ENCODE measurements at regions not wholly inside any gene's neighbourhood (a gene's known extent, or its start where the extent isn't known, plus 50 kb on each side); places are given as distances from the start of the nearest gene placed in this dataset.

DNA sequence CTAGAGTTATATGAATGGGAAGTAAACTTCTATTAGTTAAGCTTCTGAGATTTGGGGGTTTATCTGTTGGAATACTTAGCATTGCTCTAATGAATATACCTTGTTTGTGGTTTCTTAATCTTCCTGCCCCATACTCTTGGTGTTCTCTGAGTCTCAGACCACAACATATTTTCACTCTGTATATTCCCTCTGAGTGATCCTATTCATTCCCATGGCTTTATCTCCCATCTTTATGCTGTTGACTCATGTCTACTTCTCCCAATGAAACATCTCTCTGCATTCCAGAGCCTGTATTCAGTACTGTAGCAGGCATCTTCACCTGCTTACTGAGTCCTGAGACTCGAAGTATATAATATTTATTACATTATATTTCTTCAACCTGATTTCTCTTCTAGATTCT lies 283.7 kb upstream of the MAP3K7 start:
- no peak for DNase-seq (ENCODE audit: low read depth)

DNA sequence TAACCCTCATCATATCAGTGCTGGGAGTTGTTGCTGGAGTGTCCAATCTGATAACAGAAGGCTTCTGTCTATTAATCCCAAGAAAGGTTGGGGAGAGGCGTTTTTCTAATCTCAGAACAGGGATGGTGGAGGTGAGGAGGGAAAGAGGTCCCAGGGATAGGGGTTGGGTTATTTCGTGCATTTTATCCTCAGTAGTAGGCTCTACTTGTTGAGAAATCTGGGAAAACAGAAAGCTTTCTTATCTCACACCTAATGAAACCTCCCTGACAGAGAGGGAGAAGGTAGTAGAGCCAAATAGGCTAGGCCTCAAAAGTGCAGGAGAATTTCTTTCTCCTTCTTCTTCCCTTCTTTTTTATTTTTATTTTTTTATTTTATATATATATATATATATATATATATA lies 281.8 kb upstream of the MAP3K7 start:
- no peak for DNase-seq (ENCODE audit: low read depth)

DNA sequence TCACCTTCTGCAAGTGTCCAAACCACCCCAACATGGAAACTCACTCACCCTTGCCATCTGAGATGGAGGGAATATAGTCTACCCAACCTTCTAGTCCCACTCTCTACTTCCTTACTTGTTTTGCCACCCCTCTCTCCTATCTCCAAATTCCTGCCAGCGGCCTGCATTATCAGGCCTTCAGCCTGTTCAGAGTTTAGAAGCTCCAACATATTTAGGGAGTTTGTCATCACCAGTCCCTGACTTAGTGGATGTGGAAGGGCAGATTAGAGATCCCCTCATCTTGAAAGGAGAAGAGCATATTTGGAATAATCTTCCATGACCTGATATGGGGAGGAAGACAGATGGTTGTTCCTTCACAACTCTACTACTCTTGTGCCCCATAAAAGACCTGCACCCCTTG lies 281.4 kb upstream of the MAP3K7 start:
- no peak for DNase-seq (ENCODE audit: low read depth)

DNA sequence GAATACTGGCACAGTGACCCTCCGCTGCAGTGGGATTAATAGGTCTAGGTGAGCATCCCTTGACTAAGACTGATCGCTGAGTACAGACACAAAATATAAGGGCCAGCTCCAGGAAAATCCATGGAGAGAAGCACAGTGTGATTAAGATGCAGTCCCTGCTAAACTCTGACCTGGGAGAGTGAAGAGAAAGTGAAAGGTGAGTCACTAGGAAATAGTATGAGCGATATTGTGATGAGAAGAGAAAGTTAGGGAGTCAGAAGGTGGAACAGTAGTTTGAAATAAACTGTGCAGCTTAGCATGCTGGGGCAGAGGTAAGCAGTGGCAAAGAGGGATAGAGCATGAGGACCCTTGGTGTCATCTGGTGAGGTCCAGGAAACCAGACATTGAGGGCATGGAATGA lies 278.6 kb upstream of the MAP3K7 start:
- no peak for DNase-seq (ENCODE audit: low read depth)

DNA sequence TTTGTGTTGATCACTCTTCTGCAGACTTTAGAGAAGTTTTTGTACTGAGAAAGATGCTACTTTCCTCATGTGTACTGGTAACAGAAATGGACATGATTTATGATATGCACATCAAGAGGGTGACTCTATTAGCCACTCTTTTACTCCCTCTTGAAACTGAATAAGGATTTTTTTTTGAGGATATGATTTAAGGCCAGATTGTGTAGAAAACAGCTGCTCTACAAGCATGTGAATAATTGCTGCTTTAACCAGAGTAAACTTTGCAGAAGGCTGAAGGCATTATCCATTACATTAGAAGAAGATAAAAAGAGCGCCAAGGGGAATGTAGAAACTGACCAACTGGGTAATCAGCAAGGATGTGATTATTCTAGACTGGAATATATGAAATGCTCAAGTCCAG lies 276.2 kb upstream of the MAP3K7 start:
- no peak for DNase-seq (ENCODE audit: low read depth)

DNA sequence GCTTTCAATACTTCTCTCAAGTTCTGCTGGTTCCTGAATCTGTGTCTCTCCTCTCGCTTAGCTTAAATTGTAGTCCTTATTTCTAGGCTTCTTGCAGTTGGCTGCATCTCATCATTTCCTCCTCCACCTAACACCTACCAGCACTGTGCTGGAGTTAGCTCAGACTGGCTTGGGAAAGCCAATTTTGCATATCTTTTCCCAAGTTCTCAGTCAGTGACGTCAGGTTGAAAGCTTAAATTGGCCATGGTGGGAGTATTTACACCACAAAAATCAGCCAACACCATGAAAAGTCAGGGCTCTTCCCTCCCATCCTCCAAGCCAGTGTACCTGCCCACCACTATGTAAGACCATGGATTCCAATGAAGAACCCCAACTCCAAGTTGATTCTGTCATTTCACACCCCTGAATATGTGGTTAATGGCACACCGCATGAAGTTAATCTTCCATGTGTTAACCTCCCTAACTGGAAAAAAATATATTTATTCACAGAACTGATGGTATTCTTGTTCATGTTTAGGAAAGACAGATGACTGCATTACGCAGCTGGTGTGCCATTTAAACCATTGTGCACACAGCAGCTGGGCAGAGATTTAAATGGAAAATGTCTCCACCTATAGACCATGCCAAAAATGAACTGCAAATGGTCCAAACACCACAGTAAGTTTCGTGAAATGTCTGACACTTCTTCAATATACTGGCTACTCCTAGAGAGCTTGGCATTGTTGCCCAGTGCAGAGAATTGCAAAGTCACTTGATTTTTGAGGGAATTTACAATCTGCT lies 274.1 kb upstream of the MAP3K7 start:
- DNase-seq (ENCODE audit: low read depth): no peak

DNA sequence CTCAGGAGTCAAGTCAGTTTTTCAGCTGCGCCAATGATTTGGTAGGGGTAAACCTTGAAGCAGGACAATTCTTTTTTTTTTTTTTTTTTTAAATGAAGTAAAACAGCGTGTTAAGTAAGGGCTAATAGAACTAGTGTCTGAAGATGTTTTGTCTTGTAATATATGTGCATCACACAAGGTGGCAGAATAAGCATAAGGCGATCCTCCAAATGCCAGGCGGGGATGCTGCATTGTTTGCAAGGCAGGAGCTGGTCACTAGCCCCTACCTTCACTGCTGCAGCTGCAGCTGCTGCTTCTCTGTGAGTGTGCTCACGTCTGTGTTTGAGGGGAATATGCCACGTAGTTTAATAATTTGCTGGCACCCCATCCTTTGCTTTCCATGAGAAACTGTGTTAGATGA lies 272.7 kb upstream of the MAP3K7 start:
- no peak for DNase-seq (ENCODE audit: low read depth)

DNA sequence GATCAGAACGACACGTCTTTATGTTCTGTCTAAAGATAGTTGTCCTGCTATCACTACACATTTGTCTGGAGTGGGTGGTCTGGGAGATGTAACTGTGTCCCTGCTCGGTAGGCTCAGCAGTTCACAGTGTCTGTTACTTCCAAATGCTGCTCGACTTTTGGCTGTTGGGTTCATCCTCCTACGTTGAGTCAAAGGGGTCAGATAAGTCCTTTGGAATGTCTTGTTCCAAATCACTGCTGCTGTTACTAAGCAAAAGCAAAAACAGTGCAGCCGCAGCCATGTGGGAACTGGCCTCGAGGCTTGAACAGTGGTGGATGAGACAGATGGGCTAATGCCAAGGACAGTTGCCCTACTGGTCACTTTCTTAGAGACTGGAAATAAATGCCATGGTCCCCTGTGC lies 272.2 kb upstream of the MAP3K7 start:
- no peak for DNase-seq (ENCODE audit: low read depth)

DNA sequence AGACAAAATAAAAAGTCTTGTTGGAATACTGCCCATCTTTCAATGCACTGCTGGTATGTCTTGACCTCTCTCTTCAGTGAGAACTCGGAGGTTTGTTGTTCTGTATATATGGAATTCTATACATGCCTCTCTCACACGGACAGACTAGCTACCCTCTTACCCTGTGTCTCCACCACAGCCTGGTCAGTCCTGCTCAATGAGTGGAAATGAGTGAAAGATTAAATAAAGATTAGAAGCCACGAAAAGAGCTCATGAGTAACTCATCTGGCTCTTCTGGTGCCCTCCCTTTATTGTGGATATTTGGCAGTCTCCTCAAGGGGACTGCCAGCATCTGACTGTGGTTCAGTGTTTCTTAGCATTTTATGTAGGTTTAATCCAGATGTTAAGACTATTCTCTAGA lies 262.8 kb upstream of the MAP3K7 start:
- DNase-seq (ENCODE audit: low read depth): no peak

DNA sequence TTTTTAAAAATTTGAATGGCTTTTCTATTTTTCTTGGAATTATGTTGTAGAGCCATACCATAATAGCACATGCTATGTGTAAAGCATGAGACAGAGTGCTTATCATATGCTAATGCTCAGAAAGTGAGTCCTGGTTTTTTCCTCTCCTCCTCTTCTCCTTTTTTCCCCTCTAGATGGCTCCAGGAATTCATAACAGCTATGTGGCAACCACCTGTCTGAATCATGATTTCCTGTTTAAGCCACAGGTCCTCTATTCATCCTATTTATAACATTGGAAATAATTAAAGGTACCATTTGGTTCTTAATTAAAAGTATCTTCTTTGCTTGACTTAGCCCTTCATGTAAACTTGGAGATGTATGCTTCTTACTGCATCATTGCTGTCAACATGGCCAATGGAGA lies 260.0 kb upstream of the MAP3K7 start:
- no peak for DNase-seq (ENCODE audit: low read depth)

DNA sequence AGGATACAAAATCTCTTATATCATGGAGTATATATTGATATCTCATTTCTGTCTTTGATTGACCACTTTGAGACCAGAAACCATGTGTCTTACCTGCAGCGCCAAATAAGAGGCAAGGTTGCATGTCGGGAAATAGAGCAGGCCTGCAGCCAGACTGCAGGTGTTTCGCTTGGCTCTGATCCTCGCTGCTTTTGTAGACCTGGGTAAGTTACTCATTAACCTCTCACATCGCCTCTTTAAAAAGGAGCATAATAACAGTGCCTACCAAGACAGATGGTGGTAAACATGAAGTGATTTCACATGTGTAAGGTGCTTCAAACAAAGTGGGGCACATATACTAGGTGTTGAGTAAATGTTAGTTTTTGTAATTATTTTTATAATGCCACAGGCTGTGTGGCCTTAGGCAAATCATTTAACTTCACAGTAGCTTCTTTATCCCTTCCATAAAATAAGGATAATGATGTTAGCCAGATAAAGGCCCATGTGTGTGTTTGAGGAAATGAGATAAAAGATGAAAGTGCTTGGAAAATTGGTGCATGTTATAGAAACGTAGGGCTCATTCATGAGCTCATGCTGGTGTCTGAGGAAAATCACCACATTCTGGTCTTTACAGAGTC lies 248.8 kb upstream of the MAP3K7 start:
- no peak for DNase-seq (ENCODE audit: low read depth)

DNA sequence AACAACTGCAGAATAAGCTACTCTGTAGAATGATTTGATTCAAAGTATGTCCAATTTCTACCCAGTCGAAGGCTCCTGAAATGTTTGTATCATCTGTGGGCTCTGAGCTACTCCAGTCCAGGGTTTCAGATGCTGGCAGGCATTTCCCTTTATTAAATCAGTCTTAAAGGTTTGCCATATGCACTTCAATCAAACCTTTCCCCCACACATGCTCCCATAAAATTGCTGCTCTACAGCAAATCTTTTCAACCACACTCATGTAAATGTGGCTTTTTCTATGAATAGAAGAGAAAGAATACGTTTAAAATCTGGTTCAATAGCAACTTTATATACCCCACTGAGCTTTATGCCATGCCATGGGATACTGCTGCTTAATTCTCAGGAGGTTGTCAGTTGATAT lies 242.4 kb upstream of the MAP3K7 start:
- DNase-seq (ENCODE audit: low read depth): no peak

DNA sequence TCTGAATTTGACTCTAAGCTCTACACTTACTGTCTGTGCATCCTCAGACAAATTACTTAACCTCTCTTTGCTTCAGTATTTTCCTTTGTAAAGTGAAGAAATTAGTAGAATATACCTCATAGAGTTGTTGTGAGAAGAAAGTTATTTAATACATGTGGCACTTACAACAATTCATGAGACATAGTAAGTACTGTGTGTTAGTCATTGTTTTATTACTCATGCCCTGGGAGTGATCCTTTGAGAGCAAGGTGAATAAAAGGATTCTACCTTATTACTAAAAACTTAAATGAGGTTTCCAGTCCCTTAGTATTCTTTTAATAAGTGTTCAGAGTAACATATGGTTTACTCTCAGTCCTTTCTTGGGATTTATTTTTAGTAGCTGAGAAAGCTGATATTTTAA lies 233.6 kb upstream of the MAP3K7 start:
- no peak for DNase-seq (ENCODE audit: low read depth)

DNA sequence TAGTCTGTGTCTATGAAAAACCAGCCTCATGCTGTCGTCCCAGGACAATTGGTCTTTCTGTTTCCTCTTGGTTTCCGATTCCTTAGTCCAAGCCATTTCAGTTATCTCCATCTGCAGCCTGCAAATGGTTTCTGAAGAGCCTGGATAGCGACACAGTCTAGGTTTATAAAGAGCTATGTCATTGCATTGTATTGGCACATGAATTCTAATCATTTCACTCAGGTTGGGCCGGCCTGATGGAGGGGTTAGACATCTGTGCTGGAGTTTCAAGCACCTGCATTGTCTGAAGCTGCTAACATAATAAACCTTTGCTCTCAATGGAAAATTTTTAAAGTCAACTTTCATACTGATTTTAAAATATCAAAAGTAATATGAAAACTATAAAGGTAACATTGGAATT lies 232.6 kb upstream of the MAP3K7 start:
- no peak for DNase-seq (ENCODE audit: low read depth)

DNA sequence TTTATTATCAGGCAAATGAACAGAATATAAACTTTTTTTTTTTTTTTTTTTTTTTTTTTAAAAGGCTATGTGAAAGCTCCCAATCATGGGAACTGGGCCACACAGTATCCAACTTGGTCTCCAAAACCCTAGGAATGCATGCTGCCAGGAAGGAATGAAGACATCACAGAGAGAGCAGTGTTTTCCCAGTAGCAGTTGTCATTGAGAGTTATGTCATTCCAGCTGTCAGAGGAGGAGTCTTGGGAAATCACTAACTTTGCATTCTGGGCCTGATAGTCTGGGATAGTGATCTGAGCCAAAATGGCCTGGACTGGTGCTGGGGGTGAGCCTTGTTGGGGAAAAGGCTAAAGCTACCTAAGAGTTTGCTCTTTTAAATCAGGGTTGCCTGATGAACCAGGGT lies 231.3 kb upstream of the MAP3K7 start:
- no peak for DNase-seq (ENCODE audit: low read depth)

DNA sequence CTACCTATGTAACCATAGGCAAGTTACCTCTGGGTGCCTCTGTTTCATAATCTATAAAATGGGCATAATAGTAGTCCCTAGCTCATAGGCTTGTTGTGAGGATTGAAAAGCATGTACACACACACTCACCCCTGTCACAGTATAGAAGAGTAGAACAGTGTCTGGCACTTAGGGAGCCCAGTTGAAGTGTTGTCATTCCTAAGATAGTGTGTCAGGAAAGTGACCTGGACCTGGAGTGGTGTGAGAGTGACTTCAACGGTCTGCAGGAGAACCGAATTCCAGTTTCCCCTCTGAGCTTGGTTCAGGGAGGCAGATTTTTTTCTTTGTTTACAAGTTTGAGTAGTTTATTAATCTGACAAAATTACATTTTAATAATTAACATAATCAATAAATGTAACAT lies 229.9 kb upstream of the MAP3K7 start:
- DNase-seq (ENCODE audit: low read depth): no peak

DNA sequence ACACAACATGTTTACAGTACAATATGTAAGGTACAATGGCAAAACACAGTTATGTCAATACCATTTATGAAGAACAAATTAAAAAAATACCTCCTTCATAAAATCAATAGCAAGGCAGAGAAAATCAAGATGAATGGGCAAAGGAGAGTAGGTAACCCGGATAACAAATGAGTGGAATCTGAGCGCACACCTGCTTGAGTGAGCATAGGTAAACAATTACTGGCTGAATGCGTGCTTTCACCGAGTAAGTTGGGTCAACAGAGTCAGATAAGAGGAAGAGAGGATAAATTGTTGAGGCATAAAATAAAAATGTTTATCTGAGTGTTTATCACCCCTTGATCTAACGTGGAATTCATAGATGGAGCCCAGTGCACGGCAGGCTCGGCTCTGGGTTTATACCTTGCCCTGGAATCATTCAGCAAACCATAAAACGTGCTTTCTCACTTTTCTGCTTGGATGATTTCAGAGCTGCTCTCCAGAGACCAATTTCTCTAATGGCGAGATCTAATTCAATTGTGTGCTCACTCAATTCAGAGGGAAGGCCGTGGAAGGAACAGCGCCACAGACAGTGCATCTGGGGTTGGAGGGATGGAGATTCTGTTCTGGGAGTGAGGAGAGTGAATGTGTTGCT lies 224.8 kb upstream of the MAP3K7 start:
- DNase-seq (ENCODE audit: low read depth): no peak

DNA sequence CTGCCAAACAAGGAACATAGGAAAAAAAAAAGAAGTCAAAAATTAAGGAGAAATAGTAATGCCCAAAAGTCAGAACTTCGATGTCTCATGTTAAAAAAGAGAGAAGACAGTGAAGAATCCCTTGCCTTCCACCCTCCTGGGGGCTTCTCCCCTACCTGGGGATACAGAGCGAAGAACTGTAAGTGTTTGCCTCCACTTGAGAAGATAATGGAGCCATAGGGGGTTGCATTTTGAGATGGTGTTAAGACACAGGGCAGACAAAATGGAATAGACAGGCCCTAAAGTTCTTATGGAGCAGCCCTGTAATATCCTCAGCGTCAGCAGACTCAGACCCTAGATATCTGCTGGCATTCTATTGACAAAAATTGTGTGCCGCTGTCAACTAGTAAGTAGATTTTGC lies 222.2 kb upstream of the MAP3K7 start:
- no peak for DNase-seq (ENCODE audit: low read depth)

DNA sequence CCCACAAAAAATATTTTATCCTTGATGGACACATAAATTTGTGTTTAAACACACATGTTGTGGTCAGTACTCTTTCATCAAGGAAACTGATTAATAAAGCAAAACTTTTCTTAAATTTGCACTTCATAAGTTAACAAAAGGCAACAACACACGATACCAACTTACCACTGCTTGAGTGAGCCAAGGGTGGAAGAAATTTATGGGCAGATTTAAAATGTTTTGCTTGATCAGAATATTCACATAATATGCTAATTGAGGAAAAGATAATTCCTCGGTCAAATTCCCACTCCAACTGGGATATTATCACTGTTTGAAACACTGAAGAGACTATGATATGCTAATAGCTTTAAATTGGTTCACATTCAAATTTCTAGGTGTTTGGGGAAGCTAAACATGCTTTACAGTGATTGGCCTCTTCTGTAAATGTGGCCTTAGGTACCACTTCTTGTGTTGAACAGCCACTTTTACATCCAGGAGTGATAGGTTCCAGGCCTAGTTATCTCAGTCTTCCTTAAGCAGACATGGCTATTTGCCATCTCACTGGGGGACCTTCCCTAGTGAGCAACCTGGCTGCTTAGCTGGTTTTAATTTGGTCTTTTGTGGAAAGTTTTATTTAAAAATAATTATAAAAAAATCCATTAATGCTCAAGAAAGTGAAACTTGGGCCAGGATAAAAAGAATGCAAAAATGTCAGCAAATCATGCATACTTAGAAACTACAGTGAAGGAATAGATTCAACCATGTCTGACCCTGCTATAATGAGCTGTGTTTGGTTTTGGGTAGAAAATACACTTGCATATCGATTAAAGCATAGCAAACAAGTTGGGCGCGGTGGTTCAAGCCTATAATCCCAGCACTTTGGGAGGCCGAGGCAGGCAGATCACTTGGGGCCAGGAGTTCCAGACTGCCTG lies 221.2 kb upstream of the MAP3K7 start:
- DNase-seq (ENCODE audit: low read depth): no peak

DNA sequence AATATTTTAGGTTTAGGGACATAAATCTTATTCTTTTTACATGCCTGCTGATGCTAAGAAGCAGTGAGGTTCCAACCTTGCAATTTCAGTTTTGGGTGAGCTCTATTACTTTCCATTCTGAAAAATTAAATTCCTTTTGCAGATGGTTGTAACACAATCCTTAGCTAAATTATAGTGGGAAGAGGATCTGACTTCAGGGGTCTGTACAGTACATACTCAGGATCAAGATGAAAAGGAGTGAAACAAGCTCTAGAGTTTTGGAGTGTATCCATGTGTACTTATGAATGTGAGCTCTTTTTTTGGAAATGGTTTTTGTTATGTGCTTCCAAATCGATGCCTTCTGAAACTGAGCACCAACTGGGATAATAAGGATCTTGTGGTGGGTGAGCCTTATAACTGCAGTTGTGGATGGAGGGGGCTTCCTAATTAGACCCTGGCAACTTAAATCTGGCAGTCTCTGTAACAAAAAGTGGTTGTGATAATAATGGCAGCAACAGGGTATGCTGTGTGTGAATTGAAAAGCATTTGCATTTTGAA lies 218.8 kb upstream of the MAP3K7 start:
- no peak for DNase-seq (ENCODE audit: low read depth)

DNA sequence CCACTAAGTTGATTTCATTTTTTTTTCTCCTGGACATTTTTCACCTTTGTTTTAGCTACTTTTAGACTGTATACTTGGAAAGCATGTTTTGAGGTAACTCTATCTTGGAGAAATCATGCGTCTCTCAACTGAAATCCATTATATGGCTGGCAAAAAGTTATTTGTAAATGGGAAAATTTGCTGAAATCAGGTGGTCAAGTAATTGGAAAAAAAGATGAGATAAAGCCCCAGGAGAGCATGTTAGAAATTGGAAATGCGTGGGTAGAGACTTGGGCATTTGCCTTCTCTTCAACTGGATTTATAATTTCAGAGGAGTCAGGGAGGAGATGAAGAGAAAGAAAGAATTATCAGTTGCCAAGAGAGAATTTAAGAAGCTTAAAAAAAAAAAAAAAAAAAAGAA lies 217.1 kb upstream of the MAP3K7 start:
- no peak for DNase-seq (ENCODE audit: low read depth)

DNA sequence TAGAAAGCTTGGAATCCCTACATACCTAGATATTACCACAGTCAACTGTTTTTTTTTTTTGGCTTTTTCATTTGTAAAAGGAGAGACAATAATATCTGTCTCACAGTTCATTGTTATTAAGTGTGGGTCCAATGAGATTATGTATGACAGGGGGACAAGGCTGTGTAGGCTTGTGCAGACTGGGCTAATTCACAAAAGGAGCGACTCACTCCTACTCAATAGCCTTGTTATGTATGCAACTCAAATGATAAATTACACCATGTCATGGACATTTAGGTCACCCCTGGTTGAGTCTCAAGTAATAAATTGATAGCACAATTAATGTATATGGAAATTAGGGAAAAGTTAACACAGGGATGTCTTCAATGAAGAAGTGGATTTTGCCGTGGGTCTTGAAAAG lies 208.2 kb upstream of the MAP3K7 start:
- no peak for DNase-seq (ENCODE audit: low read depth)
